Naive thymus-derived CD4-positive, alpha-beta T cell (primary cell): ENCODE measurements at regions not wholly inside any gene's neighbourhood (a gene's known extent, or its start where the extent isn't known, plus 50 kb on each side); places are given as distances from the start of the nearest gene placed in this dataset.
"Not testable (repeated sequence)": the region's sequence is repeated elsewhere in the genome, so short reads cannot be mapped to it uniquely, and the experiment has no call there.

ENCODE experiments used
- ATAC-seq: fragments of 150-1000 bp; cut with Tn5 transposase; 2 replicates; pipeline ENCODE4 v1.10.0; 2021; ENCODE audit warnings: mild to moderate bottlenecking, moderate library complexity
- CTCF ChIA-PET: fragments of 350-600 bp; sonication (Branson Sonifier 250); formaldehyde crosslinking; loops from one replicate; lab custom pipeline; 2021; ENCODE audit warnings: antibody characterized with exemption; lab: Charles Lee
- POLR2A ChIA-PET: fragments of 350-600 bp; sonication (Branson Sonifier 250); formaldehyde crosslinking; loops from one replicate; lab custom pipeline; 2021; ENCODE audit warnings: antibody characterized with exemption, inconsistent platforms; lab: Charles Lee
- DNase-seq, 9 donors: peaks; one replicate each; pipeline versions ENCODE4 v3.0.0 to v3.0.0-alpha.2; 2020 to 2022; ENCODE audit warnings: mixed read lengths in 1 of 9
- H3K27ac ChIP-seq: one replicate; pipeline ENCODE4 v1.7.0; 2013; ENCODE audit warnings: mild to moderate bottlenecking, low read depth, low read length, moderate library complexity
- H3K27me3 ChIP-seq, 2 donors: one replicate each; pipeline ENCODE4 v1.7.0; 2013; ENCODE audit warnings: low read length in 2 of 2, mild to moderate bottlenecking in 2 of 2, moderate library complexity in 2 of 2; ENCODE audit not compliant: control insufficient read depth in 2 of 2, insufficient read depth in 2 of 2
- H3K36me3 ChIP-seq, 3 experiments: 1 replicate in 2 of 3; 2 replicates in 1 of 3; pipeline ENCODE4 v1.7.0; 2013; ENCODE audit warnings: low read length in 3 of 3, mild to moderate bottlenecking in 3 of 3, moderate library complexity in 1 of 3; ENCODE audit not compliant: insufficient read depth in 3 of 3, control insufficient read depth in 2 of 3
- H3K4me1 ChIP-seq, 2 donors: one replicate each; pipeline ENCODE4 v1.7.0; 2013; ENCODE audit warnings: low read length in 2 of 2, mild to moderate bottlenecking in 2 of 2, moderate library complexity in 1 of 2; ENCODE audit not compliant: control insufficient read depth in 2 of 2, insufficient read depth in 2 of 2
- H3K4me3 ChIP-seq: 2 replicates; pipeline ENCODE4 v1.7.0; 2013; ENCODE audit warnings: mild to moderate bottlenecking, low read length
- H3K9me3 ChIP-seq, 3 experiments: 1 replicate in 2 of 3; 2 replicates in 1 of 3; pipeline ENCODE4 v1.7.0; 2013; ENCODE audit warnings: low read length in 3 of 3; ENCODE audit not compliant: control insufficient read depth in 2 of 3
- H3K27ac Mint-ChIP-seq, 9 donors: one replicate each; pipeline ENCODE4 v1.8.0; 2020 to 2022; ENCODE audit warnings: mixed read lengths in 9 of 9, mild to moderate bottlenecking in 8 of 9, moderate library complexity in 5 of 9, inconsistent platforms in 2 of 9
- H3K27me3 Mint-ChIP-seq, 5 donors: one replicate each; pipeline ENCODE4 v1.8.0; 2021 to 2022; ENCODE audit warnings: mixed read lengths in 5 of 5, mild to moderate bottlenecking in 1 of 5
- H3K36me3 Mint-ChIP-seq, 5 donors: one replicate each; pipeline ENCODE4 v1.8.0; 2020 to 2022; ENCODE audit warnings: mixed read lengths in 5 of 5, mild to moderate bottlenecking in 3 of 5, inconsistent platforms in 1 of 5
- H3K4me1 Mint-ChIP-seq, 7 donors: one replicate each; pipeline ENCODE4 v1.8.0; 2020 to 2022; ENCODE audit warnings: mixed read lengths in 7 of 7, mild to moderate bottlenecking in 3 of 7, inconsistent platforms in 1 of 7
- H3K4me3 Mint-ChIP-seq, 10 donors: one replicate each; pipeline ENCODE4 v1.8.0; 2020 to 2022; ENCODE audit warnings: mild to moderate bottlenecking in 10 of 10, mixed read lengths in 10 of 10, moderate library complexity in 6 of 10, inconsistent platforms in 2 of 10
- H3K9me3 Mint-ChIP-seq, 11 donors: one replicate each; pipeline ENCODE4 v1.8.0; 2020 to 2022; ENCODE audit warnings: mixed read lengths in 11 of 11, mild to moderate bottlenecking in 4 of 11, inconsistent platforms in 1 of 11, moderate library complexity in 1 of 11
- intact Hi-C, 2 donors: fragments of 100-400 bp; cut with micrococcal nuclease; formaldehyde crosslinking; loops; one replicate each; pipeline ENCODE4 v1.15.1; 2023

- CTCF ChIA-PET, H3K27me3 ChIP-seq, H3K27me3 Mint-ChIP-seq, H3K27ac Mint-ChIP-seq, ATAC-seq, H3K4me3 ChIP-seq, H3K4me3 Mint-ChIP-seq, POLR2A ChIA-PET, DNase-seq, H3K36me3 ChIP-seq, H3K4me1 ChIP-seq, H3K4me1 Mint-ChIP-seq, H3K27ac ChIP-seq, intact Hi-C loops: not testable (repeated sequence)
- peaks cover 0 to 13% (median 5%) of the 10 kb centered on the region in 5 donors for H3K36me3 Mint-ChIP-seq
- peaks cover 0 to 49% (median 0%) of the 10 kb centered on the region in 3 experiments for H3K9me3 ChIP-seq
- H3K9me3 Mint-ChIP-seq, result peaks cover 16 to 81% (median 51%) of the 10 kb centered on the region in 11 donors
Observed at GRCh38 chr22:11029967-11030366, 4498.0 kb upstream of the OR11H1 start.

DNA sequence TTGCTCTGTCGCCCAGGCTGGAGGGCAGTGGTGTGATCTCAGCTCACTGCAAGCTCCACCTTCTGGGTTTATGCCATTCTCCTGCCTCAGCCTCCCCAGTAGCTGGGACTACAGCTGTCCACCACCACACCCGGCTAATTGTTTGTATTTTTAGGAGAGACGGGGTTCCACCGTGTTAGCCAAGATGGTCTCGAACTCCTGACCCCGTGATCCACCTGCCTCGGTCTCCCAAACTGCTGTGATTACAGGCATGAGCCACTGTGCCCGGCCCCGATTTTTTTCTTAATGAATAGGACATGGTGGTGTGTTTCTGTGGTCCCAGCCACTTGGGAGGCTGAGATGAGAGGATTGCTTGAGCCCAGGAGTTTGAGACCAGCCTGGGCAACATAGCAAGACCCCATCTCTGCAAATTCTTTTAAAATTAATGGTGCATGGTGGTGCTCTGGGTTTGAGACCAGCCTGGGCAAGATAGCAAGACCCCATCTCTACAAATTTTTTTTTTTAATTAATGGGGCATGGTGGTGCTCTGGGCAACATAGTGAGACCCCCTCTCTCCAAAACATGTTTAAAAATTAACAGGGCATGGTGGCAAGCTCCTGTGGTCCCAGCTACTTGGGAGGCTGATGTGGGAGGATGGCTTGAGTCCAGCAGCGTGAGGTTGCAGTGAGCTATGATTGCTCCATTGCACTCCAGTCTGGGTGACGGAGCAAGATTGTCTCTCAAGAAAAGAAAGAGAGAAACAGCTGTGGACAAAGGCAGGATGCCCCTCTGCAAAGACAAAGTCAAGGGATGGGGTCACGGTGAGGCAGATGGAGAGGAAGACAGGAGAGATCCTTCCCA is 4497.2 kb upstream of the OR11H1 start:
- POLR2A ChIA-PET, H3K4me3 Mint-ChIP-seq, intact Hi-C loops, H3K27me3 ChIP-seq, H3K4me1 Mint-ChIP-seq, ATAC-seq, H3K4me1 ChIP-seq, H3K27ac ChIP-seq, H3K27me3 Mint-ChIP-seq, CTCF ChIA-PET, DNase-seq, H3K27ac Mint-ChIP-seq, H3K4me3 ChIP-seq, H3K36me3 ChIP-seq: not testable (repeated sequence)
- peaks cover 0 to 54% (median 0%) of the 10 kb centered on the region in 3 experiments for H3K9me3 ChIP-seq
- Mint-ChIP-seq H3K36me3 (peaks cover 0 to 14% (median 5%) of the 10 kb centered on the region in 5 donors), H3K9me3 (peaks cover 17 to 85% (median 53%) of the 10 kb centered on the region in 11 donors)

DNA sequence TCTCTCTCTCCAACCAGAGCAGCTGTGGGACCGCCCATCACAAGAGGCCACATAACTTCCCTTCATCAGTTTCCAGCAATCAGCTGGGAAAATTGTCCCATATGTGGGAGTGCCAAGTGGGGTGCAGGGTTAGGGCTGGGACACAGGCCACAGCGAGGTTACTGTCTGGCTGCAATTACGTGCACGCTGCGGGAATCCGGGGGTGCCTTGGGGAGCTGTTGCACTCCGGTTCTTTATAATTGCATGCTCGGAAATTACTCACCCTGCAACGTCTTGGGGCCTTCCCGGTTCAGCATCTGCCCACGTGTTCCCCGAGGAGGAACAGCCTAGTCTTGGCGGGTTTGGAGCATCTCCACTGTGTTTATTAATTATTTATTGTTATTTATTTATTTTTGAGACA is 4495.9 kb upstream of the OR11H1 start:
- Mint-ChIP-seq H3K36me3 (peaks cover 0 to 23% (median 6%) of the 10 kb centered on the region in 5 donors), H3K9me3 (peaks cover 23 to 96% (median 58%) of the 10 kb centered on the region in 11 donors)
- peaks cover 0 to 59% (median 0%) of the 10 kb centered on the region in 3 experiments for H3K9me3 ChIP-seq
- H3K4me3 Mint-ChIP-seq, H3K4me1 ChIP-seq, H3K27me3 ChIP-seq, H3K4me3 ChIP-seq, CTCF ChIA-PET, H3K27me3 Mint-ChIP-seq, intact Hi-C loops, POLR2A ChIA-PET, H3K27ac ChIP-seq, H3K4me1 Mint-ChIP-seq, H3K36me3 ChIP-seq, ATAC-seq, DNase-seq, H3K27ac Mint-ChIP-seq: not testable (repeated sequence)

- H3K4me1 Mint-ChIP-seq, H3K27ac ChIP-seq, H3K27ac Mint-ChIP-seq, DNase-seq, H3K4me3 ChIP-seq, intact Hi-C loops, POLR2A ChIA-PET, H3K27me3 ChIP-seq, H3K4me1 ChIP-seq, CTCF ChIA-PET, ATAC-seq, H3K4me3 Mint-ChIP-seq, H3K36me3 ChIP-seq, H3K27me3 Mint-ChIP-seq: not testable (repeated sequence)
- Mint-ChIP-seq H3K9me3 (peaks cover 27 to 99% (median 64%) of the 10 kb centered on the region in 11 donors), H3K36me3 (peaks cover 3 to 33% (median 6%) of the 10 kb centered on the region in 5 donors)
- H3K9me3 ChIP-seq, result peaks cover 0 to 73% (median 4%) of the 10 kb centered on the region in 3 experiments
Observed at GRCh38 chr22:11034660-11034987, 4493.4 kb upstream of the OR11H1 start.

- H3K27me3 Mint-ChIP-seq, H3K27ac Mint-ChIP-seq, H3K27ac ChIP-seq, DNase-seq, H3K4me3 ChIP-seq, intact Hi-C loops, H3K36me3 ChIP-seq, H3K4me1 ChIP-seq, POLR2A ChIA-PET, H3K4me1 Mint-ChIP-seq, CTCF ChIA-PET, H3K27me3 ChIP-seq, H3K4me3 Mint-ChIP-seq: not testable (repeated sequence)
- H3K9me3 Mint-ChIP-seq, result peaks cover 34 to 99% (median 60%) of the 10 kb centered on the region in 11 donors
- H3K36me3 Mint-ChIP-seq, result peaks cover under 1 to 37% (median 5%) of the 10 kb centered on the region in 5 donors
- H3K9me3 ChIP-seq, result peaks cover 0 to 70% (median 4%) of the 10 kb centered on the region in 3 experiments
- peak; percentile 2 for ATAC-seq
Observed at GRCh38 chr22:11035031-11035873, 4492.7 kb upstream of the OR11H1 start.

- POLR2A ChIA-PET, ATAC-seq, DNase-seq, H3K27ac Mint-ChIP-seq, H3K27me3 ChIP-seq, H3K4me1 ChIP-seq, H3K27me3 Mint-ChIP-seq, H3K4me3 ChIP-seq, H3K4me3 Mint-ChIP-seq, H3K4me1 Mint-ChIP-seq, intact Hi-C loops, H3K27ac ChIP-seq, H3K36me3 ChIP-seq, CTCF ChIA-PET: not testable (repeated sequence)
- peaks cover 0 to 39% (median 8%) of the 10 kb centered on the region in 5 donors for H3K36me3 Mint-ChIP-seq
- H3K9me3 Mint-ChIP-seq, result peaks cover 44 to 97% (median 60%) of the 10 kb centered on the region in 11 donors
- H3K9me3 ChIP-seq, result peaks cover 0 to 67% (median 4%) of the 10 kb centered on the region in 3 experiments
Observed at GRCh38 chr22:11037314-11037713, 4490.7 kb upstream of the OR11H1 start.
